ENCODE measurements at regions not wholly inside any gene's neighbourhood (a gene's known extent, or its start where the extent isn't known, plus 50 kb on each side); places are given as distances from the start of the nearest gene placed in this dataset.
A peak's percentile ranks its signal among the peaks of the same experiment; 100 is the strongest.

- no peak for TF ChIP-seq ZNF207 (IDR thresholded peaks at IDR 0.05; ENCODE audit: borderline replicate concordance)
Observed at GRCh38 chr3:150101016-150101415, 130.3 kb upstream of the PFN2 start (continued).

DNA sequence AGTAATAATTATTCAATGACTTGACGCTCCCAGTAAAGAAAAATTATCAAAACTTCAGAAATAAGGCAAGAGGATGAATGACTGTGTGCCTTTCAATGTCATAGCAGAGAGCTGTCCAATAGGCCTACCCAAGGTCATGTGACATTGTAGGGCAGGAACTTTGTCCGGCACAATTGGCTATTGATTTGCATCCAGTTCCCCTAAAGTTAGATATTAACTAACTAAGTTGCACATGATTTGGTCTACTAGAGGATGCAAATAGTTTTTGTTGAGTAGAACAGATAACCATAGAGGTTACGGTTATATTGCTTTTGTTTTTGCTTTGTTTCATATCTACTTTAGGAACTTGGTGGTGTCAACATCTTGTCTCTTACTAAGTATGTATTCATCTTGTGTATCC, 127.9 kb upstream of the PFN2 start:
- H3K4me2 ChIP-seq (ENCODE audit: control insufficient read depth, insufficient read depth), result no peak overlapping the region
- no peaks in the 10 kb centered on the region for H3K79me2 ChIP-seq (ENCODE audit: control insufficient read depth, insufficient read depth, low read length)
- BruUV-seq (replicated peaks), result no TSS peak
- no peak overlapping the region for H3K4me3 ChIP-seq
- no peaks in the 10 kb centered on the region for H3K27me3 ChIP-seq (replicated peaks in 1 of 2; ENCODE audit: control insufficient read depth in 2 of 2, insufficient read depth in 2 of 2, low read length in 1 of 2)
- peaks cover 24% of the 10 kb centered on the region for H3K4me1 ChIP-seq (ENCODE audit: control insufficient read depth, insufficient read depth, low read length)
- intact Hi-C loops (cut with micrococcal nuclease; ENCODE audit: unreplicated experiment) (loop anchor here (5.0 kb wide), 1 partner anchor 81 kb away; no protein-coding TSS in a partner anchor), in situ Hi-C loops (cut with MboI) (no loop called here)
- DNase-seq (ENCODE audit: low read depth, low spot score), result no peak
- POLR2A ChIA-PET, result interaction anchor here (0.9 kb wide), 1 partner anchor 9 kb away, joined by 3 read pairs; no protein-coding TSS in a partner anchor
- no peaks in the 10 kb centered on the region for H3K9me3 ChIP-seq (replicated peaks; ENCODE audit: control insufficient read depth, insufficient read depth, low read length)
- no peaks in the 10 kb centered on the region for H4K20me1 ChIP-seq (ENCODE audit: control insufficient read depth, insufficient read depth)
- no peak overlapping the region for H2AFZ ChIP-seq (ENCODE audit: control insufficient read depth, low read depth, low read length)
- 33% methylated on average over 3 of the region's 3 CpGs for WGBS (ENCODE audit: insufficient coverage, insufficient replicate concordance, low lambda C conversion rate, missing lambda C conversion rate)
- no peaks in the 10 kb centered on the region for H3K36me3 ChIP-seq (ENCODE audit: control insufficient read depth in 2 of 2, insufficient read depth in 2 of 2, low read length in 1 of 2)
- ATAC-seq, result peak; percentile 78
- SMC1A ChIA-PET (ENCODE audit: uncharacterized antibody, unreplicated experiment), result interaction anchor here (0.7 to 1.6 kb wide), 4 partner anchors 15 to 64 kb away, joined by 3 to 4 read pairs (median 3); no protein-coding TSS in a partner anchor
- no peak for TF ChIP-seq STAT1 (conservative IDR thresholded peaks at IDR 0.05)
- TF ChIP-seq NFYB (IDR thresholded peaks at IDR 0.05; ENCODE audit: insufficient read depth, low read depth, low read length), result 0 out of 2 replicates have a peak, but pooled peaks have one; percentile 14
- peak; percentile 51; the same call in 1 of the 2 replicates for TF ChIP-seq SPI1 (IDR thresholded peaks at IDR 0.05; ENCODE audit: borderline replicate concordance, insufficient read depth, low read depth, low read length)
- TF ChIP-seq WRNIP1 (IDR thresholded peaks at IDR 0.05; ENCODE audit: borderline replicate concordance, low read depth, low read length), result no peak
- TF ChIP-seq, protein P1, sequence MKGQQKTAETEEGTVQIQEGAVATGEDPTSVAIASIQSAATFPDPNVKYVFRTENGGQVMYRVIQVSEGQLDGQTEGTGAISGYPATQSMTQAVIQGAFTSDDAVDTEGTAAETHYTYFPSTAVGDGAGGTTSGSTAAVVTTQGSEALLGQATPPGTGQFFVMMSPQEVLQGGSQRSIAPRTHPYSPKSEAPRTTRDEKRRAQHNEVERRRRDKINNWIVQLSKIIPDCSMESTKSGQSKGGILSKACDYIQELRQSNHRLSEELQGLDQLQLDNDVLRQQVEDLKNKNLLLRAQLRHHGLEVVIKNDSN (IDR thresholded peaks at IDR 0.05; ENCODE audit: borderline replicate concordance, extremely low read length, insufficient read depth, low read depth, low read length), result peak; percentile 10
- TF ChIP-seq BHLHE40 (IDR thresholded peaks at IDR 0.05; ENCODE audit: borderline replicate concordance in 1 of 2, low read depth in 2 of 2, low read length in 1 of 2), result peak; percentile 30 to 48; a peak in 1 of 4 replicates
- TF ChIP-seq RAD51 (IDR thresholded peaks at IDR 0.05), result peak; percentile 77; the same call in 1 of the 2 replicates
- TF ChIP-seq, protein P2, sequence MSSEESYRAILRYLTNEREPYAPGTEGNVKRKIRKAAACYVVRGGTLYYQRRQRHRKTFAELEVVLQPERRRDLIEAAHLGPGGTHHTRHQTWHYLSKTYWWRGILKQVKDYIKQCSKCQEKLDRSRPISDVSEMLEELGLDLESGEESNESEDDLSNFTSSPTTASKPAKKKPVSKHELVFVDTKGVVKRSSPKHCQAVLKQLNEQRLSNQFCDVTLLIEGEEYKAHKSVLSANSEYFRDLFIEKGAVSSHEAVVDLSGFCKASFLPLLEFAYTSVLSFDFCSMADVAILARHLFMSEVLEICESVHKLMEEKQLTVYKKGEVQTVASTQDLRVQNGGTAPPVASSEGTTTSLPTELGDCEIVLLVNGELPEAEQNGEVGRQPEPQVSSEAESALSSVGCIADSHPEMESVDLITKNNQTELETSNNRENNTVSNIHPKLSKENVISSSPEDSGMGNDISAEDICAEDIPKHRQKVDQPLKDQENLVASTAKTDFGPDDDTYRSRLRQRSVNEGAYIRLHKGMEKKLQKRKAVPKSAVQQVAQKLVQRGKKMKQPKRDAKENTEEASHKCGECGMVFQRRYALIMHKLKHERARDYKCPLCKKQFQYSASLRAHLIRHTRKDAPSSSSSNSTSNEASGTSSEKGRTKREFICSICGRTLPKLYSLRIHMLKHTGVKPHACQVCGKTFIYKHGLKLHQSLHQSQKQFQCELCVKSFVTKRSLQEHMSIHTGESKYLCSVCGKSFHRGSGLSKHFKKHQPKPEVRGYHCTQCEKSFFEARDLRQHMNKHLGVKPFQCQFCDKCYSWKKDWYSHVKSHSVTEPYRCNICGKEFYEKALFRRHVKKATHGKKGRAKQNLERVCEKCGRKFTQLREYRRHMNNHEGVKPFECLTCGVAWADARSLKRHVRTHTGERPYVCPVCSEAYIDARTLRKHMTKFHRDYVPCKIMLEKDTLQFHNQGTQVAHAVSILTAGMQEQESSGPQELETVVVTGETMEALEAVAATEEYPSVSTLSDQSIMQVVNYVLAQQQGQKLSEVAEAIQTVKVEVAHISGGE (CRISPR knock-in tag; IDR thresholded peaks at IDR 0.05), result no peak
- no peak for TF ChIP-seq CTCF (IDR thresholded peaks at IDR 0.05 in 2 of 3, conservative IDR thresholded peaks at IDR 0.05 in 1 of 3; ENCODE audit: control insufficient read depth in 2 of 3, extremely low read depth in 1 of 3, insufficient read depth in 1 of 3, low read depth in 3 of 3, low read length in 3 of 3)
- TF ChIP-seq CBFB (IDR thresholded peaks at IDR 0.05; ENCODE audit: low read depth), result no peak
- no peak overlapping the region for H3K27ac ChIP-seq (ENCODE audit: control insufficient read depth, insufficient read depth)
- no peak overlapping the region for H3K9ac ChIP-seq (ENCODE audit: control insufficient read depth, insufficient read depth, low read length)
- RAD21 ChIA-PET (ENCODE audit: unreplicated experiment), result no interaction called here
- peak; percentile 13 for FAIRE-seq
- CTCF ChIA-PET, result interaction anchor here (1.1 kb wide), 1 partner anchor 86 kb away, joined by 3 read pairs; no protein-coding TSS in a partner anchor
